ENCODE measurements at regions not wholly inside any gene's neighbourhood (a gene's known extent, or its start where the extent isn't known, plus 50 kb on each side); places are given as distances from the start of the nearest gene placed in this dataset.

GRCh38 chr16:79725051-79725450, 124.5 kb upstream of the MAF start:
- Histone ChIP-seq H3K23ac (ENCODE audit: low read length) (no peak overlapping the region), H2BK120ac (ENCODE audit: insufficient read depth, low read length, poor library complexity) (no peak overlapping the region), H3K9me3 (ENCODE audit: insufficient read depth, low read depth, low read length) (peaks cover 6% of the 10 kb centered on the region), H3K27ac (ENCODE audit: low read depth, low read length) (no peak overlapping the region), H3K9ac (ENCODE audit: low read length) (no peak overlapping the region), H4K91ac (ENCODE audit: low read depth, low read length) (no peak overlapping the region), H3K4me3 (ENCODE audit: low read depth, low read length) (no peak overlapping the region), H3K79me2 (ENCODE audit: control insufficient read depth, insufficient read depth, low read length, poor library complexity) (no peaks in the 10 kb centered on the region), H3K18ac (ENCODE audit: low read length) (no peak overlapping the region), H4K12ac (ENCODE audit: low read depth, low read length) (no peak overlapping the region), H3K27me3 (ENCODE audit: insufficient read depth, low read length) (no peaks in the 10 kb centered on the region), H3K4me1 (ENCODE audit: control insufficient read depth in 1 of 2, insufficient read depth in 2 of 2, low read length in 2 of 2) (peaks cover 0 to 4% of the 10 kb centered on the region in 2 experiments), H2AK5ac (ENCODE audit: low read length) (no peak overlapping the region), H4K8ac (ENCODE audit: low read depth, low read length) (no peak overlapping the region), H2AFZ (ENCODE audit: insufficient read depth, low read length, poor library complexity) (no peak overlapping the region), H3K4me2 (ENCODE audit: low read length) (no peak overlapping the region), H3K79me1 (ENCODE audit: low read length) (no peaks in the 10 kb centered on the region), H2BK12ac (ENCODE audit: low read length) (no peak overlapping the region), H3K36me3 (ENCODE audit: control insufficient read depth in 1 of 2, insufficient read depth in 2 of 2, low read length in 2 of 2) (no peaks in the 10 kb centered on the region), H3K14ac (ENCODE audit: low read length) (no peak overlapping the region), H2BK5ac (ENCODE audit: low read depth, low read length, poor library complexity) (no peak overlapping the region), H3K4ac (ENCODE audit: low read depth, low read length) (no peak overlapping the region)
- no CpG with 5 or more reads among the region's 4 CpGs for WGBS (ENCODE audit: extremely low coverage, insufficient coverage, insufficient read length)
- DNase-seq = no peak

GRCh38 chr16:79723583-79724168, 123.1 kb upstream of the MAF start:
- H3K4ac ChIP-seq (ENCODE audit: low read depth, low read length) = no peak overlapping the region
- H3K4me2 ChIP-seq (ENCODE audit: low read length) = no peak overlapping the region
- no peak overlapping the region for H4K8ac ChIP-seq (ENCODE audit: low read depth, low read length)
- no peak overlapping the region for H3K9ac ChIP-seq (ENCODE audit: low read length)
- no peaks in the 10 kb centered on the region for H3K79me1 ChIP-seq (ENCODE audit: low read length)
- WGBS (ENCODE audit: extremely low coverage, insufficient coverage, insufficient read length) = no CpG with 5 or more reads among the region's 8 CpGs
- no peak overlapping the region for H2BK5ac ChIP-seq (ENCODE audit: low read depth, low read length, poor library complexity)
- no peak overlapping the region for H3K4me3 ChIP-seq (ENCODE audit: low read depth, low read length)
- no peak overlapping the region for H2AFZ ChIP-seq (ENCODE audit: insufficient read depth, low read length, poor library complexity)
- no peak overlapping the region for H4K91ac ChIP-seq (ENCODE audit: low read depth, low read length)
- DNase-seq = no peak
- H3K14ac ChIP-seq (ENCODE audit: low read length) = no peak overlapping the region
- no peak overlapping the region for H2BK120ac ChIP-seq (ENCODE audit: insufficient read depth, low read length, poor library complexity)
- H3K4me1 ChIP-seq (ENCODE audit: control insufficient read depth in 1 of 2, insufficient read depth in 2 of 2, low read length in 2 of 2) = peaks cover 0 to 4% of the 10 kb centered on the region in 2 experiments
- no peak overlapping the region for H4K12ac ChIP-seq (ENCODE audit: low read depth, low read length)
- H3K79me2 ChIP-seq (ENCODE audit: control insufficient read depth, insufficient read depth, low read length, poor library complexity) = no peaks in the 10 kb centered on the region
- H2AK5ac ChIP-seq (ENCODE audit: low read length) = no peak overlapping the region
- H3K9me3 ChIP-seq (ENCODE audit: insufficient read depth, low read depth, low read length) = peaks cover 6% of the 10 kb centered on the region
- H3K27ac ChIP-seq (ENCODE audit: low read depth, low read length) = no peak overlapping the region
- H3K36me3 ChIP-seq (ENCODE audit: control insufficient read depth in 1 of 2, insufficient read depth in 2 of 2, low read length in 2 of 2) = no peaks in the 10 kb centered on the region
- H3K18ac ChIP-seq (ENCODE audit: low read length) = no peak overlapping the region
- H3K23ac ChIP-seq (ENCODE audit: low read length) = no peak overlapping the region
- H3K27me3 ChIP-seq (ENCODE audit: insufficient read depth, low read length) = no peaks in the 10 kb centered on the region
- no peak overlapping the region for H2BK12ac ChIP-seq (ENCODE audit: low read length)

- Histone ChIP-seq H3K36me3 (ENCODE audit: control insufficient read depth in 1 of 2, insufficient read depth in 2 of 2, low read length in 2 of 2) (no peaks in the 10 kb centered on the region), H3K4ac (ENCODE audit: low read depth, low read length) (no peak overlapping the region), H3K9ac (ENCODE audit: low read length) (no peak overlapping the region), H3K27ac (ENCODE audit: low read depth, low read length) (no peak overlapping the region), H2BK5ac (ENCODE audit: low read depth, low read length, poor library complexity) (no peak overlapping the region), H3K4me2 (ENCODE audit: low read length) (no peak overlapping the region), H4K8ac (ENCODE audit: low read depth, low read length) (no peak overlapping the region), H2AK5ac (ENCODE audit: low read length) (no peak overlapping the region), H4K91ac (ENCODE audit: low read depth, low read length) (no peak overlapping the region), H4K12ac (ENCODE audit: low read depth, low read length) (no peak overlapping the region), H3K4me3 (ENCODE audit: low read depth, low read length) (no peak overlapping the region), H2BK120ac (ENCODE audit: insufficient read depth, low read length, poor library complexity) (no peak overlapping the region), H3K9me3 (ENCODE audit: insufficient read depth, low read depth, low read length) (peaks cover 6% of the 10 kb centered on the region), H3K14ac (ENCODE audit: low read length) (no peak overlapping the region), H3K79me1 (ENCODE audit: low read length) (peaks cover 2% of the 10 kb centered on the region), H3K79me2 (ENCODE audit: control insufficient read depth, insufficient read depth, low read length, poor library complexity) (no peaks in the 10 kb centered on the region), H3K4me1 (ENCODE audit: control insufficient read depth in 1 of 2, insufficient read depth in 2 of 2, low read length in 2 of 2) (peaks cover 3 to 11% of the 10 kb centered on the region in 2 experiments), H3K18ac (ENCODE audit: low read length) (no peak overlapping the region), H3K27me3 (ENCODE audit: insufficient read depth, low read length) (no peaks in the 10 kb centered on the region), H2AFZ (ENCODE audit: insufficient read depth, low read length, poor library complexity) (no peak overlapping the region), H2BK12ac (ENCODE audit: low read length) (no peak overlapping the region), H3K23ac (ENCODE audit: low read length) (no peak overlapping the region)
- DNase-seq = no peak
- WGBS (ENCODE audit: extremely low coverage, insufficient coverage, insufficient read length) = no CpG with 5 or more reads among the region's 6 CpGs
These were observed 120.7 kb upstream of the MAF start for GRCh38 chr16:79721270-79721669.

- no peak overlapping the region for H3K14ac ChIP-seq (ENCODE audit: low read length)
- peaks cover 3 to 12% of the 10 kb centered on the region in 2 experiments for H3K4me1 ChIP-seq (ENCODE audit: control insufficient read depth in 1 of 2, insufficient read depth in 2 of 2, low read length in 2 of 2)
- no peak overlapping the region for H2BK120ac ChIP-seq (ENCODE audit: insufficient read depth, low read length, poor library complexity)
- no peak overlapping the region for H3K4me2 ChIP-seq (ENCODE audit: low read length)
- no peak overlapping the region for H3K4me3 ChIP-seq (ENCODE audit: low read depth, low read length)
- no peak overlapping the region for H4K12ac ChIP-seq (ENCODE audit: low read depth, low read length)
- H3K27ac ChIP-seq (ENCODE audit: low read depth, low read length) = peak overlapping the region; percentile 8
- H4K8ac ChIP-seq (ENCODE audit: low read depth, low read length) = no peak overlapping the region
- no peak overlapping the region for H3K23ac ChIP-seq (ENCODE audit: low read length)
- H3K79me2 ChIP-seq (ENCODE audit: control insufficient read depth, insufficient read depth, low read length, poor library complexity) = no peaks in the 10 kb centered on the region
- H3K79me1 ChIP-seq (ENCODE audit: low read length) = peaks cover 2% of the 10 kb centered on the region
- no peak overlapping the region for H3K9ac ChIP-seq (ENCODE audit: low read length)
- H4K91ac ChIP-seq (ENCODE audit: low read depth, low read length) = no peak overlapping the region
- H2AK5ac ChIP-seq (ENCODE audit: low read length) = no peak overlapping the region
- WGBS (ENCODE audit: extremely low coverage, insufficient coverage, insufficient read length) = no CpG with 5 or more reads among the region's 8 CpGs
- no peak overlapping the region for H3K18ac ChIP-seq (ENCODE audit: low read length)
- no peak overlapping the region for H2BK5ac ChIP-seq (ENCODE audit: low read depth, low read length, poor library complexity)
- H3K9me3 ChIP-seq (ENCODE audit: insufficient read depth, low read depth, low read length) = peaks cover 2% of the 10 kb centered on the region
- H3K36me3 ChIP-seq (ENCODE audit: control insufficient read depth in 1 of 2, insufficient read depth in 2 of 2, low read length in 2 of 2) = no peaks in the 10 kb centered on the region
- peak overlapping the region; percentile 43 for H2BK12ac ChIP-seq (ENCODE audit: low read length)
- no peaks in the 10 kb centered on the region for H3K27me3 ChIP-seq (ENCODE audit: insufficient read depth, low read length)
- no peak overlapping the region for H3K4ac ChIP-seq (ENCODE audit: low read depth, low read length)
- no peak for DNase-seq
- no peak overlapping the region for H2AFZ ChIP-seq (ENCODE audit: insufficient read depth, low read length, poor library complexity)
These were observed 117.0 kb upstream of the MAF start for GRCh38 chr16:79717333-79718137.

Data from trophoblast cell (in vitro differentiated cells and primary cell).